ENCODE measurements at regions not wholly inside any gene's neighbourhood (a gene's known extent, or its start where the extent isn't known, plus 50 kb on each side); places are given as distances from the start of the nearest gene placed in this dataset.

GRCh38 chr21:19123053-19123452 lies 719.5 kb upstream of the TMPRSS15 start:
- Histone ChIP-seq H3K27me3 (no peaks in the 10 kb centered on the region), H3K27ac (no peak overlapping the region), H3K4me3 (no peak overlapping the region), H3K9me3 (no peaks in the 10 kb centered on the region), H3K4me1 (no peaks in the 10 kb centered on the region), H3K36me3 (no peaks in the 10 kb centered on the region)
- no peak for ATAC-seq
- TF ChIP-seq EP300 (IDR thresholded peaks at IDR 0.05) (no peak), CTCF (IDR thresholded peaks at IDR 0.05) (no peak), POLR2A (IDR thresholded peaks at IDR 0.05) (no peak), POLR2AphosphoS5 (IDR thresholded peaks at IDR 0.05) (no peak)
- WGBS, 2 donors (ENCODE audit: low coverage in 1 of 2), result 71 to 86% methylated on average over 2 to 5 of the region's 5 CpGs

DNA sequence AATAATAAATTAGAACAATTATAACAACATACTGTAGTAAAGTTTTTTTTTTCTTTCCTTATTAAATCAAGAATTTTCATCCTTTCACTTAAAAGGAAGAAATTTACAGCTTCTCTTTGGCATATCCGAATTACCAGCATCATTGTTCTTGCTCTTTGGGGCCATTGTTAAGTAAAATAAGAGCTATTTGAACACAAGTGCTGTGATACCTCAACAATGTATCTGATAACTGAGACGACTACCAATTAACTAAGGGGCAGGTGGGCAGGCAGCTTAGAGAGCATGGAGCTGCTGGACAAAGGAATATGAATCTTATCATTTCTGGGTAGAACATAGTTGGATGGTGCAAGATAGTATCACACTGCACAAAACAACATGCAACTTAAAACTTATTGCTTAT lies 719.9 kb upstream of the TMPRSS15 start:
- no peak for ATAC-seq
- no peaks in the 10 kb centered on the region for H3K27me3 ChIP-seq
- WGBS, 2 donors (ENCODE audit: low coverage in 1 of 2), result 74 to 91% methylated on average over 2 of the region's 2 CpGs
- TF ChIP-seq CTCF (IDR thresholded peaks at IDR 0.05) (no peak), POLR2AphosphoS5 (IDR thresholded peaks at IDR 0.05) (no peak), EP300 (IDR thresholded peaks at IDR 0.05) (no peak), POLR2A (IDR thresholded peaks at IDR 0.05) (no peak)
- no peaks in the 10 kb centered on the region for H3K36me3 ChIP-seq
- H3K27ac ChIP-seq, result no peak overlapping the region
- H3K9me3 ChIP-seq, result no peaks in the 10 kb centered on the region
- no peaks in the 10 kb centered on the region for H3K4me1 ChIP-seq
- H3K4me3 ChIP-seq, result no peak overlapping the region

- no peaks in the 10 kb centered on the region for H3K9me3 ChIP-seq
- no peak overlapping the region for H3K27ac ChIP-seq
- no peaks in the 10 kb centered on the region for H3K27me3 ChIP-seq
- TF ChIP-seq POLR2AphosphoS5 (IDR thresholded peaks at IDR 0.05) (no peak), CTCF (IDR thresholded peaks at IDR 0.05) (no peak), POLR2A (IDR thresholded peaks at IDR 0.05) (no peak), EP300 (IDR thresholded peaks at IDR 0.05) (no peak)
- no peak for ATAC-seq
- no peak overlapping the region for H3K4me3 ChIP-seq
- no peaks in the 10 kb centered on the region for H3K4me1 ChIP-seq
- H3K36me3 ChIP-seq, result no peaks in the 10 kb centered on the region
Observed at GRCh38 chr21:19124691-19125090, 721.1 kb upstream of the TMPRSS15 start.

- no peaks in the 10 kb centered on the region for H3K4me1 ChIP-seq
- no peak overlapping the region for H3K4me3 ChIP-seq
- H3K36me3 ChIP-seq, result no peaks in the 10 kb centered on the region
- H3K9me3 ChIP-seq, result no peaks in the 10 kb centered on the region
- no peaks in the 10 kb centered on the region for H3K27me3 ChIP-seq
- no peak for ATAC-seq
- no peak overlapping the region for H3K27ac ChIP-seq
- TF ChIP-seq POLR2A (IDR thresholded peaks at IDR 0.05), result no peak
- 41 to 57% methylated on average over 3 to 5 of the region's 6 CpGs for WGBS, 2 donors (ENCODE audit: low coverage in 1 of 2)
Observed at GRCh38 chr21:19130379-19131028, 726.9 kb upstream of the TMPRSS15 start.

GRCh38 chr21:19141511-19141910 lies 737.9 kb upstream of the TMPRSS15 start:
- no peak for TF ChIP-seq POLR2AphosphoS5 (IDR thresholded peaks at IDR 0.05)
- no peak for TF ChIP-seq CTCF (IDR thresholded peaks at IDR 0.05)
- no peak for TF ChIP-seq POLR2A (IDR thresholded peaks at IDR 0.05)
- no peak for TF ChIP-seq EP300 (IDR thresholded peaks at IDR 0.05)
- no peaks in the 10 kb centered on the region for H3K9me3 ChIP-seq

More at GRCh38 chr21:19141511-19141910, 737.9 kb upstream of the TMPRSS15 start:
- ATAC-seq, result no peak
- no peak overlapping the region for H3K4me3 ChIP-seq
- WGBS, 2 donors (ENCODE audit: low coverage in 1 of 2), result 57 to 59% methylated on average over 2 of the region's 2 CpGs
- no peaks in the 10 kb centered on the region for H3K27me3 ChIP-seq
- H3K27ac ChIP-seq, result no peak overlapping the region
- H3K36me3 ChIP-seq, result no peaks in the 10 kb centered on the region
- no peaks in the 10 kb centered on the region for H3K4me1 ChIP-seq

All from gastroesophageal sphincter (tissue), 4 donors.